K562 (cell line): ENCODE measurements at regions not wholly inside any gene's neighbourhood (a gene's known extent, or its start where the extent isn't known, plus 50 kb on each side); places are given as distances from the start of the nearest gene placed in this dataset.

Experiments used
- ATAC-seq: fragments of 200-7000 bp; cut with Tn5 transposase; 3 replicates; pipeline ENCODE4 v1.9.1; 2020; ENCODE audit warnings: moderate library complexity
- BruUV-seq: library from RNA; stranded (reverse); fragments of 400-500 nt; replicated peaks from 2 replicates; lab custom pipeline; 2021; lab: Mats Ljungman, UMichigan
- CTCF ChIA-PET: fragments of 300-600 bp; formaldehyde crosslinking; extraction: SDS; loops from one replicate; lab custom pipeline; 2021; ENCODE audit warnings: low intra/inter-chr PET ratio; lab: Yijun Ruan, JAX
- POLR2A ChIA-PET: fragments of 300-600, 350-650 bp; sonication (Branson Sonifier 250); formaldehyde crosslinking; extraction: SDS; loops from one replicate; lab custom pipeline; 2021; ENCODE audit warnings: antibody characterized with exemption, inconsistent platforms; lab: Yijun Ruan, JAX
- DNase-seq, 4 experiments: peaks; one replicate each; pipeline versions ENCODE4 v3.0.0 to v3.0.0-alpha.2; 2011 to 2018; ENCODE audit warnings: low spot score in 3 of 4, mixed read lengths in 3 of 4; ENCODE audit errors: extremely low read depth in 1 of 4
- FAIRE-seq: peaks from 2 replicates; lab custom pipeline; 2011; peaks lifted over from hg19 to GRCh38; lab: Jason Lieb, UNC
- H2AFZ ChIP-seq: 2 replicates; pipeline ENCODE4 v1.6.0; 2011; ENCODE audit warnings: low read depth, low read length, control low read depth, inconsistent platforms
- H3K27ac ChIP-seq: fragments of 200-600 bp; 3 replicates; pipeline ENCODE4 v1.8.0; 2011; ENCODE audit warnings: low read depth, mild to moderate bottlenecking, control low read depth, inconsistent platforms, low read length, moderate library complexity, mixed read lengths; ENCODE audit errors: extremely low read depth
- H3K27me3 ChIP-seq, 2 experiments: fragments of 300-600 bp in 1 of 2; 2 replicates in 1 of 2; 3 replicates in 1 of 2; pipeline versions ENCODE4 v1.6.0 to v1.8.0; 2011; ENCODE audit warnings: inconsistent platforms in 2 of 2, low read length in 2 of 2, mild to moderate bottlenecking in 1 of 2, mixed read lengths in 1 of 2, moderate library complexity in 1 of 2; ENCODE audit not compliant: control insufficient read depth in 2 of 2, insufficient read depth in 2 of 2
- H3K36me3 ChIP-seq: fragments of 300-600 bp; 3 replicates; pipeline ENCODE4 v1.8.0; 2011; ENCODE audit warnings: mild to moderate bottlenecking, low read length, inconsistent platforms; ENCODE audit not compliant: control insufficient read depth, insufficient read depth
- H3K4me1 ChIP-seq, 2 experiments: fragments of 200-600 bp in 1 of 2; replicated peaks in 1 of 2; 2 replicates in 1 of 2; 3 replicates in 1 of 2; pipeline versions ENCODE4 v1.5.1 to v1.8.0; 2011; ENCODE audit warnings: inconsistent platforms in 2 of 2, low read length in 2 of 2, mild to moderate bottlenecking in 1 of 2, mixed read lengths in 1 of 2, moderate library complexity in 1 of 2; ENCODE audit not compliant: control insufficient read depth in 2 of 2, insufficient read depth in 2 of 2
- H3K4me2 ChIP-seq: 2 replicates; pipeline ENCODE4 v1.6.1; 2011; ENCODE audit warnings: low read length, control low read depth, inconsistent platforms, mixed read lengths; ENCODE audit not compliant: insufficient read depth
- H3K4me3 ChIP-seq: fragments of 200-600 bp; sonication (generic), shearing (Covaris generic); 2 replicates; pipeline ENCODE4 v1.5.1; 2016; ENCODE audit warnings: control low read depth, inconsistent platforms
- H3K79me2 ChIP-seq: fragments of 200-600 bp; 3 replicates; pipeline ENCODE4 v1.8.0; 2011; ENCODE audit warnings: low read length, inconsistent platforms; ENCODE audit not compliant: control insufficient read depth, insufficient read depth
- H3K9ac ChIP-seq, 2 experiments: 2 replicates each; pipeline versions ENCODE4 v1.6.0 to v1.6.1; 2011; ENCODE audit warnings: low read depth in 2 of 2, low read length in 2 of 2, control low read depth in 1 of 2, inconsistent platforms in 1 of 2, mild to moderate bottlenecking in 1 of 2, mixed read lengths in 1 of 2; ENCODE audit not compliant: insufficient read depth in 1 of 2
- H3K9me1 ChIP-seq: one replicate; pipeline ENCODE4 v1.6.0; 2011; ENCODE audit warnings: inconsistent platforms, mild to moderate bottlenecking, low read length, moderate library complexity; ENCODE audit not compliant: control insufficient read depth, insufficient read depth
- H3K9me3 ChIP-seq: replicated peaks from 2 replicates; pipeline ENCODE4 v1.5.1; 2011; ENCODE audit warnings: low read depth, low read length, inconsistent platforms; ENCODE audit not compliant: control insufficient read depth, insufficient read depth
- H4K20me1 ChIP-seq: replicated peaks from 2 replicates; pipeline ENCODE4 v1.6.1; 2011; ENCODE audit warnings: low read length, inconsistent platforms, mixed read lengths; ENCODE audit not compliant: control insufficient read depth, insufficient read depth
- ARID3B ChIP-seq: fragments of 250-450 bp; sonication (Bioruptor Pico); IDR thresholded peaks from 2 replicates; pipeline ENCODE4 v1.4.0; 2020; ENCODE audit warnings: borderline replicate concordance
- CEBPG ChIP-seq, 3 experiments: fragments of 200-800 bp in 1 of 3; sonication (Bioruptor generic) in 1 of 3; sonication (generic) in 1 of 3; formaldehyde crosslinking in 1 of 3; IDR thresholded peaks in 2 of 3; conservative IDR thresholded peaks in 1 of 3; 2 replicates each; pipeline versions ENCODE4 v1.6.1 to v1.8.0; 2016 to 2022; ENCODE audit warnings: missing compliant biosample characterization in 2 of 3, missing genetic modification characterization in 2 of 3, mild to moderate bottlenecking in 1 of 3, missing genetic modification reagents in 1 of 3
- CTCFL ChIP-seq: IDR thresholded peaks from 2 replicates; pipeline ENCODE4 v1.6.1; 2011; ENCODE audit warnings: borderline replicate concordance, low read depth, mild to moderate bottlenecking, moderate library complexity, low read length; ENCODE audit not compliant: insufficient read depth, poor library complexity, severe bottlenecking
- FOS ChIP-seq: IDR thresholded peaks from 3 replicates; pipeline ENCODE4 v1.6.1; 2011; ENCODE audit not compliant: insufficient read length; ENCODE audit errors: extremely low read depth
- FOXK1 ChIP-seq: sonication (generic); formaldehyde crosslinking; IDR thresholded peaks from 2 replicates; pipeline ENCODE4 v1.8.0; 2022; ENCODE audit warnings: missing genetic modification reagents, mild to moderate bottlenecking, borderline replicate concordance
- HDGF ChIP-seq: fragments of 450-650 bp; IDR thresholded peaks from 2 replicates; pipeline ENCODE4 v1.6.1; 2016
- HMG20A ChIP-seq: fragments of 450-650 bp; formaldehyde crosslinking; conservative IDR thresholded peaks from 2 replicates; pipeline ENCODE4 v1.4.0; 2020; ENCODE audit warnings: mild to moderate bottlenecking, mixed read lengths
- HMGN3 ChIP-seq: IDR thresholded peaks from 2 replicates; pipeline ENCODE4 v1.6.1; 2011; ENCODE audit warnings: borderline replicate concordance, low read depth, mild to moderate bottlenecking, mixed read lengths, low read length; ENCODE audit not compliant: insufficient read length; ENCODE audit errors: extremely low read depth
- JUND ChIP-seq, 2 experiments: IDR thresholded peaks; 2 replicates in 1 of 2; 3 replicates in 1 of 2; pipeline ENCODE4 v1.6.1; 2011; ENCODE audit warnings: borderline replicate concordance in 2 of 2, low read depth in 2 of 2, low read length in 2 of 2, improper control_type of control experiment in 1 of 2, missing biosample characterization in 1 of 2, missing genetic modification characterization in 1 of 2, missing genetic modification reagents in 1 of 2
- L3MBTL2 ChIP-seq: fragments of 450-650 bp; IDR thresholded peaks from 2 replicates; pipeline ENCODE4 v1.6.1; 2016; ENCODE audit warnings: mild to moderate bottlenecking, moderate library complexity
- LCOR ChIP-seq: sonication (generic); formaldehyde crosslinking; IDR thresholded peaks from 2 replicates; pipeline ENCODE4 v1.8.0; 2022; ENCODE audit warnings: mild to moderate bottlenecking, missing genetic modification reagents
- MXD1 ChIP-seq: fragments of 250-450 bp; sonication (Bioruptor Pico); IDR thresholded peaks from 2 replicates; pipeline ENCODE4 v1.8.0; 2021; ENCODE audit warnings: borderline replicate concordance, mild to moderate bottlenecking, moderate library complexity; ENCODE audit not compliant: poor library complexity, severe bottlenecking
- PML ChIP-seq: IDR thresholded peaks from 2 replicates; pipeline ENCODE4 v1.6.1; 2012; ENCODE audit warnings: low read length, inconsistent platforms
- PPARD ChIP-seq: fragments of 250-450 bp; sonication (Bioruptor Pico); IDR thresholded peaks from 2 replicates; pipeline ENCODE4 v1.8.0; 2022; ENCODE audit warnings: inconsistent platforms, mild to moderate bottlenecking, moderate library complexity
- SMAD1 ChIP-seq: fragments of 150-350 bp; IDR thresholded peaks from 2 replicates; pipeline ENCODE4 v1.6.1; 2014; ENCODE audit warnings: low read length, low read depth; ENCODE audit not compliant: partially characterized antibody
- TARDBP ChIP-seq: fragments of 450-650 bp; IDR thresholded peaks from 2 replicates; pipeline ENCODE4 v1.6.1; 2016
- TRIM24 ChIP-seq, 2 experiments: fragments of 450-650 bp; IDR thresholded peaks; 2 replicates each; pipeline ENCODE4 v1.6.1; 2016
- ZNF324 ChIP-seq: fragments of 250-450 bp; sonication (Bioruptor Pico); IDR thresholded peaks from 2 replicates; pipeline ENCODE4 v1.4.0; 2020; ENCODE audit warnings: mild to moderate bottlenecking
- in situ Hi-C: fragments of 300-500 bp; cut with MboI; formaldehyde crosslinking; loops from 4 replicates; pipeline ENCODE4 v1.15.0; 2018; ENCODE audit warnings: inconsistent platforms, mixed read lengths
- intact Hi-C: fragments of 100-400 bp; cut with micrococcal nuclease; formaldehyde crosslinking; loops from 2 replicates; pipeline ENCODE4 v1.14.2; 2022

- intact Hi-C loops = no loop called here
- no peaks in the 10 kb centered on the region for H3K79me2 ChIP-seq
- no peak overlapping the region for H3K9ac ChIP-seq
- H3K36me3 ChIP-seq = no peaks in the 10 kb centered on the region
- ATAC-seq = no peak
- no peaks in the 10 kb centered on the region for H3K4me1 ChIP-seq
- H3K9me3 ChIP-seq = no peaks in the 10 kb centered on the region
- TF ChIP-seq FOXK1 (CRISPR knock-in tag) (no peak), PML (no peak), L3MBTL2 (no peak), JUND (IDR thresholded peaks at IDR 0.05; ENCODE audit: borderline replicate concordance, low read depth, low read length) (no peak), JUND (tag; IDR thresholded peaks at IDR 0.05; ENCODE audit: borderline replicate concordance, low read depth, low read length) (no peak), HMGN3 (no peak), PPARD (CRISPR knock-in tag) (no peak), TRIM24 (IDR thresholded peaks at IDR 0.05) (no peak), FOS (no peak), TARDBP (no peak), ARID3B (CRISPR knock-in tag) (no peak), HDGF (no peak), CEBPG (CRISPR knock-in tag; IDR thresholded peaks at IDR 0.05) (no peak), CEBPG (tag; conservative IDR thresholded peaks at IDR 0.05 in 1 of 2, IDR thresholded peaks at IDR 0.05 in 1 of 2) (no peak), MXD1 (CRISPR knock-in tag) (no peak), ZNF324 (CRISPR knock-in tag) (no peak), HMG20A (CRISPR knock-in tag) (no peak), LCOR (CRISPR knock-in tag) (no peak), CTCFL (no peak), SMAD1 (no peak)
- TF ChIP-seq, all 486 proteins: peak for 0
- DNase-seq = no peak
- no TSS peak for BruUV-seq
- Histone ChIP-seq H3K27me3 (no peaks in the 10 kb centered on the region), H4K20me1 (no peaks in the 10 kb centered on the region), H3K4me3 (no peak overlapping the region), H3K27ac (no peak overlapping the region), H2AFZ (no peak overlapping the region), H3K9me1 (no peaks in the 10 kb centered on the region), H3K4me2 (no peak overlapping the region)
- FAIRE-seq = no peak
- ChIA-PET CTCF (no interaction called here), POLR2A (no interaction called here)
- in situ Hi-C loops = no loop called here
These were observed 1040.3 kb upstream of the PCDH10 start for GRCh38 chr4:132108784-132109183.
